ENCODE measurements at regions not wholly inside any gene's neighbourhood (a gene's known extent, or its start where the extent isn't known, plus 50 kb on each side); places are given as distances from the start of the nearest gene placed in this dataset.

GRCh38 chr11:44451706-44452105 is 113.8 kb upstream of the CD82 start:
- TF ChIP-seq CTCF (IDR thresholded peaks at IDR 0.05) (no peak), REST (IDR thresholded peaks at IDR 0.05) (no peak)

Data from A549 (cell line).